Common myeloid progenitor, CD34-positive (primary cell): ENCODE measurements at regions not wholly inside any gene's neighbourhood (a gene's known extent, or its start where the extent isn't known, plus 50 kb on each side); places are given as distances from the start of the nearest gene placed in this dataset.

ENCODE experiments used
- CTCF ChIA-PET: fragments of 350-600 bp; sonication (Branson Sonifier 250); formaldehyde crosslinking; loops from one replicate; lab custom pipeline; 2021; ENCODE audit warnings: antibody characterized with exemption; lab: Charles Lee
- POLR2A ChIA-PET: fragments of 350-600 bp; sonication (Branson Sonifier 250); formaldehyde crosslinking; loops from one replicate; lab custom pipeline; 2021; ENCODE audit warnings: antibody characterized with exemption; lab: Charles Lee
- DNase-seq, 3 donors: peaks; one replicate each; pipeline versions ENCODE4 v3.0.0 to v3.0.0-alpha.2; 2013
- H3K27ac ChIP-seq, 2 experiments: 1 replicate in 1 of 2; 2 replicates in 1 of 2; pipeline ENCODE4 v1.7.0; 2013; ENCODE audit warnings: inconsistent platforms in 2 of 2, low read length in 2 of 2, mild to moderate bottlenecking in 2 of 2, low read depth in 1 of 2, moderate library complexity in 1 of 2; ENCODE audit not compliant: severe bottlenecking in 2 of 2, insufficient read depth in 1 of 2, poor library complexity in 1 of 2
- H3K27me3 ChIP-seq, 5 experiments: replicated peaks in 2 of 5; 1 replicate in 3 of 5; 2 replicates in 2 of 5; pipeline versions ENCODE4 v1.6.1 to v1.7.0; 2013; ENCODE audit warnings: low read length in 4 of 5, mild to moderate bottlenecking in 2 of 5, moderate library complexity in 2 of 5, inconsistent platforms in 1 of 5; ENCODE audit not compliant: insufficient read depth in 5 of 5, control insufficient read depth in 4 of 5
- H3K36me3 ChIP-seq, 4 experiments: 1 replicate in 2 of 4; 2 replicates in 2 of 4; pipeline versions ENCODE4 v1.6.1 to v1.7.0; 2013; ENCODE audit warnings: low read length in 3 of 4, control low read depth in 1 of 4, mild to moderate bottlenecking in 1 of 4; ENCODE audit not compliant: control insufficient read depth in 4 of 4, insufficient read depth in 4 of 4
- H3K4me1 ChIP-seq, 4 experiments: 1 replicate in 3 of 4; 2 replicates in 1 of 4; pipeline versions ENCODE4 v1.6.1 to v1.7.1; 2013; ENCODE audit warnings: low read length in 3 of 4, mild to moderate bottlenecking in 3 of 4, control low read depth in 1 of 4, inconsistent platforms in 1 of 4, moderate library complexity in 1 of 4; ENCODE audit not compliant: control insufficient read depth in 4 of 4, insufficient read depth in 4 of 4; ENCODE audit errors: control extremely low read depth in 1 of 4
- H3K4me3 ChIP-seq, 7 experiments: 1 replicate in 4 of 7; 2 replicates in 3 of 7; pipeline versions ENCODE4 v1.5.1 to v1.7.0; 2013; ENCODE audit warnings: mild to moderate bottlenecking in 7 of 7, low read length in 6 of 7, moderate library complexity in 6 of 7, inconsistent platforms in 2 of 7, low read depth in 2 of 7, control low read depth in 1 of 7; ENCODE audit not compliant: insufficient read depth in 4 of 7, control insufficient read depth in 1 of 7; ENCODE audit errors: extremely low read depth in 1 of 7
- H3K9me3 ChIP-seq, 5 experiments: 1 replicate in 4 of 5; 2 replicates in 1 of 5; pipeline versions ENCODE4 v1.6.1 to v1.7.1; 2013; ENCODE audit warnings: low read length in 4 of 5, mild to moderate bottlenecking in 2 of 5, inconsistent platforms in 1 of 5, low read depth in 1 of 5, moderate library complexity in 1 of 5; ENCODE audit not compliant: control insufficient read depth in 4 of 5, insufficient read depth in 2 of 5; ENCODE audit errors: control extremely low read depth in 1 of 5
- WGBS: methylation state at CpG from one replicate; pipeline ENCODE4 v1.1.5; 2013; ENCODE audit not compliant: insufficient coverage; 5-methylcytosine and 5-hydroxymethylcytosine counted together

DNA sequence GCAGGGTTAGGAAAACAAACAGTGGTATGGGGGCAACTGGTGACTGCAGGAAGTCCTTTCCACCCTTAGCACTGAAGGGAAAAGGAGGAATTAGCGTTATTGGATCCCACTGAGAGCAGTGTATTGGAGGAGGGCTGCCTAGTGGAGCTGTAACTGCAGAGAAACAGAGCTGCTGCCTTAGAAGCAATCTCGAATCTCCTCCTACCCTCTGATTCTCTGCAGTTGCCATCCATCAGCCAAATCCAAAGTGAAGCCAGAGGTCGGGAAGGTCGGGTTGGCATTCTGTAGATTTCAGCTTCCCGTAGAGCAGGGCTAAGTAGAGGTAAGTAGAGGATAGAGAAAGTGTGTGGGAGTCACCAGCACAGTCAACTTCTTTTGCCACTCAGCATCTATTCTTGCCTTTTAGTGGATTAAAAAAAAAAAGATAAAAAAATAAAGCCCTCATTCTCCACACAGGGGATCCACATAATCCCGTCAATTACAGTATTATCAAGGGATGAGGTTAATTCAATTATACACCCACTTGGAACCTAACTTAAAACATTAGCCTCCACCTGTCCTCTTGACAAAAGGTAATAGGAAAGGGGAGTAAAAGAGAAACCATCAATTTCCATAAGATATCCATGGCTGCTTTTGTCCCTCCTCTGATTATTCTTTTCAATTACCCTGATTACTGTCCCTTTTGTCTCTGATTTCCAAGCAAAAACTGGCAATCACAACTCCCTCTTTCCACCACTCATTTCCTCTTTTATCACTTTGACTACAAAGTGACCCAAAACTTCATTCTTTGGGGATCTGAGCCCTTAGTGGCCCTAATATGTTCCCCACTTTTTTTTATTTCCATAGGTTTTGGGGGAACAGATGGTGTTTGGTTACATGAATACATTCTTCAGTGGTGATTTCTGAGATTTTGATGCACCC is 234.7 kb downstream of the RBM26 start:
- Histone ChIP-seq H3K36me3 (no peaks in the 10 kb centered on the region), H3K4me3 (no peak overlapping the region), H3K4me1 (no peaks in the 10 kb centered on the region), H3K9me3 (peaks cover 0 to 4% (median 0%) of the 10 kb centered on the region in 5 experiments), H3K27ac (no peak overlapping the region), H3K27me3 (peaks cover 0 to 2% (median 0%) of the 10 kb centered on the region in 5 experiments)
- no CpG with 5 or more reads among the region's 6 CpGs for WGBS
- ChIA-PET POLR2A (no interaction called here), CTCF (no interaction called here)
- no peak for DNase-seq

DNA sequence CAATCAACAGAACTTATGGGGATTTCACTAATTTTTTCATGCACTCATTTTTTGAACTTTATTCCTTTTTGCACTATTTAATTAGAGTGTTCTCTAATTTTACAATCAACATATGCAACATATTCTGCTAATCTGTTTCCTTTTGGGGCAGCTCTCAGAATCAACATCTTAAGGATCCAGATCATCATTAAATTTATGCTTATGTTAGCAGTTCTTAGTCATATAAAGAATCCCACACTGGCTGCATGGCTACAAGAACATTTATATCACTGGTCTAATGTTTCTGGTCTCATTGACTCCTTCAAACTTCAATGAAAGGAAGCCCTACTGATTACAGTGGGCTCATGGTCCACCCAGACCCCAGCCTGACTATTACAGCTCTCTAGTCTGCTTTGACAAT is 245.2 kb downstream of the RBM26 start:
- H3K4me1 ChIP-seq: no peaks in the 10 kb centered on the region
- no peaks in the 10 kb centered on the region for H3K9me3 ChIP-seq
- DNase-seq: no peak
- H3K36me3 ChIP-seq: no peaks in the 10 kb centered on the region
- ChIA-PET CTCF (no interaction called here), POLR2A (no interaction called here)
- H3K4me3 ChIP-seq: no peak overlapping the region
- H3K27me3 ChIP-seq: no peaks in the 10 kb centered on the region
- no peak overlapping the region for H3K27ac ChIP-seq

DNA sequence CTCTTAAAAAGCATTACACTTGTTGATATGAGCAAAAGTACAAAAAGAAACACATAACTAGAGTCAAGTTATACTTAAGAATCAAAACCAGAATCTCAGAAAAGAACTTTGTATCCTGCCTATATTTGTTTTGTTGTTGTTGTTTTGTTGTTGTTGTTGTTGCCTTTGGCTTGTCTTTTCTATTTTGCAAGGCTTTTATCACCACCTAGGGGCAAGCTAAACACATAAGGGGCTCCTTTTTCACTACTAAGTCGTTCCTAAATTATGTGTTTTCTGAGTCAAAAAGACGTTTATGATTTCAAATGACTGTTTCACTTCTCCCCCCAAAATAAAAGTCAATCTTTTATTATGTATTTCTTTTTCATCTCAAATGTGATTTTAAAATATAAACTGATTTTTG is 250.2 kb downstream of the RBM26 start:
- Histone ChIP-seq H3K27ac (no peak overlapping the region), H3K27me3 (no peaks in the 10 kb centered on the region), H3K4me3 (no peak overlapping the region), H3K4me1 (no peaks in the 10 kb centered on the region), H3K9me3 (no peaks in the 10 kb centered on the region), H3K36me3 (no peaks in the 10 kb centered on the region)
- no peak for DNase-seq
- no CpG with 5 or more reads among the region's 2 CpGs for WGBS
- POLR2A ChIA-PET: no interaction called here
- CTCF ChIA-PET: no interaction called here

DNA sequence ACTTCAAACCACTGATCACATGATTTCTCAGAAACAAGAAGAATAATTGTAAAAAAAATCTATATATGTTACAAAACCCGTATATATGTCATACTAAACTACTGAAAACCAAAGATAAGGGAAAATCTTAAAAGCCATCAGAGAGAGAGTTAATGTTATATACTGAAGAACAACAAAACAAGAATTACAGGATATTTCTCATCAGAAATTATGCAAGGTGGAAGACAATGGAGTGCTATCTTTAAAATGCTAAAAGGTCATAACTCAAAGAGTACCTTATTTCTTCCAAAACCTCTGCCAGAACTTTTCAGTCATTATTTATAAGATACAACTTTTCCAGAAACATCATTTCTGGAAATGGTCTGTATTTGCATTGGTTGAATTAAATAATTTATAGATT is 256.8 kb downstream of the RBM26 start:
- Histone ChIP-seq H3K27ac (no peak overlapping the region), H3K4me1 (no peaks in the 10 kb centered on the region), H3K4me3 (no peak overlapping the region), H3K27me3 (no peaks in the 10 kb centered on the region), H3K9me3 (no peaks in the 10 kb centered on the region), H3K36me3 (no peaks in the 10 kb centered on the region)
- WGBS: no CpG with 5 or more reads among the region's 1 CpG
- no peak for DNase-seq
- CTCF ChIA-PET: no interaction called here
- POLR2A ChIA-PET: no interaction called here

DNA sequence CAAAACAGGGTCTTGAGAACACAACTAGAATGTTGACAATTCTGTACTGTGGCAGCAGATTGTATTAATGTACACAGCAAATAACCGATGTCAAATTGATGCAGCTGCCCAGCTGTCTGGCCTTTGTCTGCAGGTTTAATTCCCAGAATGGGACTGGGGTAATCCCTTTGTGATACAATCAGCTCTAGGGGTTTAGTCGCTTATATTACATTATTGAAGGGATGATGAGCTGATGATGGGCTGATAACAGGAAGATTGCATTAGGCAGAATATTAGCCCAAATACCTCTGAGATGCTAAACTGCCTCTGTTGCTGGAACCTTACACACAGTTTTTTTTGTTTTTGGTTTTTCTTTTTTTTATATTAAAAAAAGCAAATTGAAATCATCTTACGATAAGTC is 265.0 kb downstream of the RBM26 start:
- no peaks in the 10 kb centered on the region for H3K36me3 ChIP-seq
- DNase-seq: no peak
- no peak overlapping the region for H3K27ac ChIP-seq
- H3K4me1 ChIP-seq: no peaks in the 10 kb centered on the region
- WGBS: 100% methylated on average over 2 of the region's 3 CpGs
- no peaks in the 10 kb centered on the region for H3K9me3 ChIP-seq
- ChIA-PET CTCF (no interaction called here), POLR2A (no interaction called here)
- no peak overlapping the region for H3K4me3 ChIP-seq
- H3K27me3 ChIP-seq: no peaks in the 10 kb centered on the region

DNA sequence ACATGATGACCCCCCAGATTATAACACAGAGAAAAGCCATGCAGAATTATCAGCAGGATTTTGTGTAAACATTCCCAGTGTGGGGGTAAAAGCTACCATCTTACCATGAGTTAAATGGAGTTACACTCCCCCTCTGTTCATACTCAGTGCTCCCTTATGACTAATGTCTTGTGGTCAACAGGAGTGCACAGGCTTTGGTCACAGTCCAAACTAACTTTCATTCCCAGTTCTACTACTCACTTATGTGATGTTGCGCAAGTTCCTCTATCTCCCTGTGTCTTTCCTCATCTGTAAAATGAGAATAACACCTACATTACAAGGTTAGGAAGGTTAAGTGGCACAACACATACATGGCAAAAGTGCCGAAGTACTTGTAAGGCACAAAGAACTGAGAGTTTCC is 277.9 kb downstream of the RBM26 start:
- CTCF ChIA-PET: no interaction called here
- POLR2A ChIA-PET: no interaction called here
- Histone ChIP-seq H3K4me3 (no peak overlapping the region), H3K9me3 (no peaks in the 10 kb centered on the region), H3K36me3 (no peaks in the 10 kb centered on the region), H3K27me3 (no peaks in the 10 kb centered on the region), H3K27ac (no peak overlapping the region), H3K4me1 (no peaks in the 10 kb centered on the region)
- WGBS: no CpG with 5 or more reads among the region's 2 CpGs
- no peak for DNase-seq

DNA sequence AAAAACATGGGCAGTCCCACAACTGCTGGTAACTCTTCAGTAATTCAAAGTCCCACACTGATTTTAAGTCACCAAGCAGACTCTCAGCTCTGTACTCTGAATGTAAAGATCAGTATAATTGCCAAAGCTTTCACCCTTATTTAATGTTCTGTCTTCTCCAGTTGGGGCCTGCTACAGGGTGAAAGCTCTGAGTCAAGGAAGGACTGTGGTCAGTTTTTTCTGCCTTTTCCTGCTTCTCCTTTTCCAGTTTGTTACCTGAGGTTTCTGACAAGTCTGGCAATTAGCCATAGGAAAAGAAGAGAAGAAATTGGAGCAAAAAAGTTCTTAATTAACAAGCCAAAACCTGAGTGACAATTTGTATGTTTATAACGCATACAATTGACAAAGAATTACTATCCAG is 279.3 kb downstream of the RBM26 start:
- no CpG with 5 or more reads among the region's 1 CpG for WGBS
- CTCF ChIA-PET: no interaction called here
- H3K36me3 ChIP-seq: no peaks in the 10 kb centered on the region
- no peaks in the 10 kb centered on the region for H3K9me3 ChIP-seq
- POLR2A ChIA-PET: no interaction called here
- H3K27me3 ChIP-seq: no peaks in the 10 kb centered on the region
- no peaks in the 10 kb centered on the region for H3K4me1 ChIP-seq
- DNase-seq: no peak
- no peak overlapping the region for H3K27ac ChIP-seq
- H3K4me3 ChIP-seq: no peak overlapping the region
